HL-60/S4 treated with retinoic acid at 250 ng/mL for 4 days and 3 days (cell line): ENCODE measurements at regions not wholly inside any gene's neighbourhood (a gene's known extent, or its start where the extent isn't known, plus 50 kb on each side); places are given as distances from the start of the nearest gene placed in this dataset.

Experiments used
- in situ Hi-C: fragments of 300-500 bp; cut with MboI; formaldehyde crosslinking; loops from 2 replicates; pipeline ENCODE4 v1.7.0; 2022; ENCODE audit warnings: low sequenced_read_pairs

GRCh38 chr1:38272515-38272914 is 225.9 kb upstream of the POU3F1 start:
- in situ Hi-C loops: no loop called here

- in situ Hi-C loops: no loop called here
These were observed 224.4 kb upstream of the POU3F1 start for GRCh38 chr1:38270849-38271633.

GRCh38 chr1:38269923-38270848 is 223.6 kb upstream of the POU3F1 start:
- in situ Hi-C loops: no loop called here

- in situ Hi-C loops: no loop called here
These were observed 221.6 kb upstream of the POU3F1 start for GRCh38 chr1:38268226-38268625.

- in situ Hi-C loops: no loop called here
These were observed 220.7 kb upstream of the POU3F1 start for GRCh38 chr1:38267037-38268036.

GRCh38 chr1:38266197-38266520 is 219.6 kb upstream of the POU3F1 start:
- in situ Hi-C loops: no loop called here

- in situ Hi-C loops: no loop called here
These were observed 219.0 kb upstream of the POU3F1 start for GRCh38 chr1:38265293-38266196.

- in situ Hi-C loops: no loop called here
These were observed 216.8 kb upstream of the POU3F1 start for GRCh38 chr1:38263438-38263837.

GRCh38 chr1:38261574-38261973 is 215.0 kb upstream of the POU3F1 start:
- in situ Hi-C loops: no loop called here

GRCh38 chr1:38258085-38258627 is 211.6 kb upstream of the POU3F1 start:
- in situ Hi-C loops: no loop called here

- in situ Hi-C loops: no loop called here
These were observed 210.8 kb upstream of the POU3F1 start for GRCh38 chr1:38257374-38257773.

GRCh38 chr1:38256072-38256471 is 209.5 kb upstream of the POU3F1 start:
- in situ Hi-C loops: no loop called here

- in situ Hi-C loops: no loop called here
These were observed 206.7 kb upstream of the POU3F1 start for GRCh38 chr1:38253314-38253713.

- in situ Hi-C loops: no loop called here
These were observed 203.8 kb upstream of the POU3F1 start for GRCh38 chr1:38250356-38250755.

GRCh38 chr1:38249001-38249400 is 202.4 kb upstream of the POU3F1 start:
- in situ Hi-C loops: no loop called here

GRCh38 chr1:38246955-38247952 is 200.7 kb upstream of the POU3F1 start:
- in situ Hi-C loops: no loop called here

GRCh38 chr1:38244218-38244845 is 197.7 kb upstream of the POU3F1 start:
- in situ Hi-C loops: no loop called here

- in situ Hi-C loops: no loop called here
These were observed 196.5 kb upstream of the POU3F1 start for GRCh38 chr1:38243106-38243505.
